Sciatic nerve (tissue), 2 donors: ENCODE measurements at regions not wholly inside any gene's neighbourhood (a gene's known extent, or its start where the extent isn't known, plus 50 kb on each side); places are given as distances from the start of the nearest gene placed in this dataset.
"Not testable (repeated sequence)": the region's sequence is repeated elsewhere in the genome, so short reads cannot be mapped to it uniquely, and the experiment has no call there.

ENCODE experiments used
- ATAC-seq: fragments of 200-7000 bp; cut with Tn5 transposase; one replicate; pipeline ENCODE4 v1.9.1; 2020; ENCODE audit warnings: mild to moderate bottlenecking, moderate library complexity
- DNase-seq: peaks from one replicate; pipeline ENCODE4 v3.0.0-alpha.2; 2020; ENCODE audit warnings: low spot score
- intact Hi-C: fragments of 100-400 bp; cut with DNase I; formaldehyde crosslinking; loops from one replicate; pipeline ENCODE4 v1.14.2; 2022
- donor health status: DM: no; HTN: no; CAD: no.
- donor health status: DM: no; HTN: no; CAD: no.

- DNase-seq (no peak), ATAC-seq (no peak)
- intact Hi-C loops, result no loop called here
These were observed 452.9 kb downstream of the CSNK1G3 start for GRCh38 chr5:123964884-123965283.

- ATAC-seq, result no peak
- no peak for DNase-seq
- intact Hi-C loops, result no loop called here
These were observed 448.5 kb downstream of the CSNK1G3 start for GRCh38 chr5:123960526-123960925.

GRCh38 chr5:123951582-123951977 lies 439.6 kb downstream of the CSNK1G3 start:
- ATAC-seq (peak; percentile 10), DNase-seq (no peak)
- intact Hi-C loops, result no loop called here

- ATAC-seq (no peak), DNase-seq (no peak)
- intact Hi-C loops, result no loop called here
These were observed 439.0 kb downstream of the CSNK1G3 start for GRCh38 chr5:123950701-123951581.

GRCh38 chr5:123949807-123950340 lies 437.9 kb downstream of the CSNK1G3 start:
- ATAC-seq, result no peak
- no peak for DNase-seq
- intact Hi-C loops, result no loop called here

- ATAC-seq (no peak), DNase-seq (no peak)
- intact Hi-C loops, result no loop called here
These were observed 437.2 kb downstream of the CSNK1G3 start for GRCh38 chr5:123949043-123949804.

- no peak for DNase-seq
- intact Hi-C loops, result no loop called here
- ATAC-seq, result no peak
These were observed 435.8 kb downstream of the CSNK1G3 start for GRCh38 chr5:123947797-123948196.

GRCh38 chr5:123945548-123945947 lies 433.6 kb downstream of the CSNK1G3 start:
- ATAC-seq, result no peak
- no peak for DNase-seq
- intact Hi-C loops, result no loop called here

GRCh38 chr5:123943151-123943550 lies 431.2 kb downstream of the CSNK1G3 start:
- intact Hi-C loops, result no loop called here
- no peak for DNase-seq
- ATAC-seq, result no peak

- intact Hi-C loops, result no loop called here
- DNase-seq (no peak), ATAC-seq (no peak)
These were observed 428.4 kb downstream of the CSNK1G3 start for GRCh38 chr5:123940416-123940815.

- no peak for DNase-seq
- intact Hi-C loops, result no loop called here
- ATAC-seq, result no peak
These were observed 425.3 kb downstream of the CSNK1G3 start for GRCh38 chr5:123937230-123937629.

- ATAC-seq, result no peak
- DNase-seq, result no peak
- intact Hi-C loops, result no loop called here
These were observed 424.6 kb downstream of the CSNK1G3 start for GRCh38 chr5:123936548-123936947.

- ATAC-seq, DNase-seq, intact Hi-C loops: not testable (repeated sequence)
These were observed 421.8 kb downstream of the CSNK1G3 start for GRCh38 chr5:123933812-123934211.

- DNase-seq (no peak), ATAC-seq (no peak)
- intact Hi-C loops, result no loop called here
These were observed 417.1 kb downstream of the CSNK1G3 start for GRCh38 chr5:123929055-123929474.

GRCh38 chr5:123928401-123928800 lies 416.4 kb downstream of the CSNK1G3 start:
- ATAC-seq, result no peak
- intact Hi-C loops, result no loop called here
- no peak for DNase-seq

GRCh38 chr5:123921193-123921592 lies 409.2 kb downstream of the CSNK1G3 start:
- no peak for ATAC-seq
- DNase-seq, result no peak
- intact Hi-C loops, result no loop called here

GRCh38 chr5:123916345-123917121 lies 404.6 kb downstream of the CSNK1G3 start:
- ATAC-seq, result no peak
- intact Hi-C loops, result no loop called here
- DNase-seq, result no peak

GRCh38 chr5:123914333-123914732 lies 402.4 kb downstream of the CSNK1G3 start:
- no peak for ATAC-seq
- intact Hi-C loops, result no loop called here
- DNase-seq, result no peak

GRCh38 chr5:123907349-123907748 lies 395.4 kb downstream of the CSNK1G3 start:
- DNase-seq, result no peak
- intact Hi-C loops, result no loop called here
- ATAC-seq, result no peak
